ENCODE measurements at regions not wholly inside any gene's neighbourhood (a gene's known extent, or its start where the extent isn't known, plus 50 kb on each side); places are given as distances from the start of the nearest gene placed in this dataset.
"Not testable (repeated sequence)": the region's sequence is repeated elsewhere in the genome, so short reads cannot be mapped to it uniquely, and the experiment has no call there.

DNA sequence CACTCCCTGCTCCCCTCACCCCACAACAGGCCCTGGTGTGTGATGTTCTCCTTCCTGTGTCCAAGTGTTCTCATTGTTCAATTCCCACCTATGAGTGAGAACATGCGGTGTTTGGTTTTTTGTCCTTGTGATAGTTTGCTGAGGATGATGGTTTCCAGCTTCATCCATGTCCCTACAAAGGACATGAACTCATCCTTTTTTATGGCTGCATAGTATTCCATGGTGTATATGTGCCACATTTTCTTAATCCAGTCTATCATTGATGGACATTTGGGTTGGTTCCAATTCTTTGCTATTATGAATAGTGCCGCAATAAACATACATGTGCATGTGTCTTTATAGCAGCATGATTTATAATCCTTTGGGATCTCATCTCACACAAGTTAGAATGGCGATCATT is 101.5 kb upstream of the NGF start:
- TF ChIP-seq, protein P1, sequence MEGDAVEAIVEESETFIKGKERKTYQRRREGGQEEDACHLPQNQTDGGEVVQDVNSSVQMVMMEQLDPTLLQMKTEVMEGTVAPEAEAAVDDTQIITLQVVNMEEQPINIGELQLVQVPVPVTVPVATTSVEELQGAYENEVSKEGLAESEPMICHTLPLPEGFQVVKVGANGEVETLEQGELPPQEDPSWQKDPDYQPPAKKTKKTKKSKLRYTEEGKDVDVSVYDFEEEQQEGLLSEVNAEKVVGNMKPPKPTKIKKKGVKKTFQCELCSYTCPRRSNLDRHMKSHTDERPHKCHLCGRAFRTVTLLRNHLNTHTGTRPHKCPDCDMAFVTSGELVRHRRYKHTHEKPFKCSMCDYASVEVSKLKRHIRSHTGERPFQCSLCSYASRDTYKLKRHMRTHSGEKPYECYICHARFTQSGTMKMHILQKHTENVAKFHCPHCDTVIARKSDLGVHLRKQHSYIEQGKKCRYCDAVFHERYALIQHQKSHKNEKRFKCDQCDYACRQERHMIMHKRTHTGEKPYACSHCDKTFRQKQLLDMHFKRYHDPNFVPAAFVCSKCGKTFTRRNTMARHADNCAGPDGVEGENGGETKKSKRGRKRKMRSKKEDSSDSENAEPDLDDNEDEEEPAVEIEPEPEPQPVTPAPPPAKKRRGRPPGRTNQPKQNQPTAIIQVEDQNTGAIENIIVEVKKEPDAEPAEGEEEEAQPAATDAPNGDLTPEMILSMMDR (conservative IDR thresholded peaks at IDR 0.05) = not testable (repeated sequence)
- not testable (repeated sequence) for TF ChIP-seq ZFX (IDR thresholded peaks at IDR 0.05)

Measured in C4-2B (cell line).